Embryonic facial prominence (tissue), 1 donor: ENCODE measurements at regions not wholly inside any gene's neighbourhood (a gene's known extent, or its start where the extent isn't known, plus 50 kb on each side); places are given as distances from the start of the nearest gene placed in this dataset.

Experiments
- DNase-seq: peaks from one replicate; pipeline ENCODE4 v3.0.0-alpha.2; 2016; ENCODE audit errors: extremely low spot score

DNA sequence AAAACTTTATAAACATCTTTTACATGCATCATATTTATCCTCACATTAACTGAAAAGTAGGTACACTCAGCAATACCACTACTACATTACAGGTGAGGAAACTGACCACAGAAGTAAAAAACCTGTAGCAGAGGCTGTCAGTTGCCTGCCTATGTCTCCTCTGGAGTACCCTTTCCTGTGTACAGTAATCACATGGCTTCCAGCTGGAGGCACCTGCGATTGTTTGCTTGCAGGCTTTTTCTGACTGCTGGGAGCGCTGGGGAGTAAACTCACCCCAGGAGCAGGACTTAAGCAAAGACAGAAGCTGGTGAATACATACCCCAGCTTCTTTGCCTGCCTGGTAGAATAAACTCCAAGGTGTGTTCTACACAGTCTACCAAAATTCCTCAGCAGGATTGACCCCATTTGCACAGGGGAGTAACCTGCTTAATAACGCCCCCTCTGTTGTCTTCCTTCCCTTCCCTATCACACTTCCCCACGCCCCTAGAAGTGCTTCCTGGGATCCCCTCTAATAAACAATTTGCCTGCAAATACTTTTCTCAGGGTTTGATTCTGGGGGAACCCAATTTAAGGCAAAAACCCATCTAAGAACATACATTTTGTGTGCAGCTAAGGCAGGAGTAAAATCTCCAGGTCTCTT, 138.9 kb downstream of the PTH2R start:
- no peak for DNase-seq

DNA sequence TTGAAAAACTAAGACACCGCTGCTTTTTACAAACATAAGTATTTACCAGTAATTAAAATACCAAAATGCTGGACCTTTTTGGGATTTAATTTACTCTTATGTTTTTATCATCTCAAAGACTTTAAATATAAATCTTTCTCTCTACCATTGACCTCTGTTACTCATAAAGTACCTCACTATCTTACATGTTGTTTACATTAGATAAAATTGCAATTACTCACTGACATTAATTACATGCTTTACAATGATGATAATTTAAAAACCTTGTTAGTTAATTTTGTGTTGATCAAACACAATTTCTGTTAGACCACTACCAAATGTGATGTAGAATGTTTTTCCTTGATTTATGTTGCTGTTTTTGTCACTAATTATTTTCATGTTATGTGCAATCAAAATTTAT, 139.5 kb downstream of the PTH2R start:
- DNase-seq, result no peak

GRCh38 chr2:208546860-208547650, 140.5 kb downstream of the PTH2R start:
- no peak for DNase-seq

DNA sequence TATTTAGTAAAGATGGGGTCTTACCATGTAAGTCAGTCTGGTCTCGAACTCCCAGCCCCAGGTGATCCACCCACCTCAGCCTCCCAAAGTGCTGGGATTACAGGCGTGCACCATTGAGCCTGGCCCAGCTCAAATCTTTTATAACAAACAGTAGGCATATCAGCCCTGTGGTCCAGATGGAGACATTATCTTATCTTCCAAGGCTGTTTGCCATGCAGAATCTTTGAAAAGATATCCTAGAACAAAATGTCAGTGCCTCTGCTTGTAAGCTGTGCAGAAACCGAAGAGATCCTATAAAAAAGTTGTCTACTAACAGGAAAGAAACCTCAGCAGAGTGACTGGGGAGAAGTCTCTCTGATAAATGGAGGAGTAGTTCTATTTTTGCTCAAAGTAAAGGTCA, 142.1 kb downstream of the PTH2R start:
- DNase-seq, result no peak

DNA sequence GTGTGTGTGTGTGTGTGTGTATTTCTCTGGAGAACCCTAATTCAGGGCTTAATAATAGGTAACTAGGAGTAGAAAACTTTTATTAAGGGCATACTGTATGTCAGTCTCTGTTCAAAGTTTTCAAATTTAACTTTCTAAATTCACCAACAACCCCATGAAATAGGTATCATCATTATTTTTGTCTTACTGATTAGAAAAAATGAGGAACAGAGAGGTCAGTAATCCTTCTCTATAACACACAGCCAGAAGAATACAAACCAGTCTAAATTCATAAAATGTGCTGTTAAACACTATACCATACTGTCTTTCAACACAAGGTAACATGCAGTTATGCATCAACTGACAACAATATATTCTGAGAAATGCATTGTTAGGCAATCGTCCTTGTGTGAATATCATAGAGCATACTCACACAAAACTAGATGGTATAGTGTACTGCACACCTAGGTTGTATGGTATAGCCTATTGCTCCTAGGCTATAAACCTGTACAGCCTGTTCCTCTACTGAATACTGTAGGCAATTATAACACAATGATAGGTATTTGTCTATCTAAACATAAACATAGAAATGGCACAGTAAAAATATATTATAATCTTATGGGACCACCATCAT, 143.1 kb downstream of the PTH2R start:
- no peak for DNase-seq

DNA sequence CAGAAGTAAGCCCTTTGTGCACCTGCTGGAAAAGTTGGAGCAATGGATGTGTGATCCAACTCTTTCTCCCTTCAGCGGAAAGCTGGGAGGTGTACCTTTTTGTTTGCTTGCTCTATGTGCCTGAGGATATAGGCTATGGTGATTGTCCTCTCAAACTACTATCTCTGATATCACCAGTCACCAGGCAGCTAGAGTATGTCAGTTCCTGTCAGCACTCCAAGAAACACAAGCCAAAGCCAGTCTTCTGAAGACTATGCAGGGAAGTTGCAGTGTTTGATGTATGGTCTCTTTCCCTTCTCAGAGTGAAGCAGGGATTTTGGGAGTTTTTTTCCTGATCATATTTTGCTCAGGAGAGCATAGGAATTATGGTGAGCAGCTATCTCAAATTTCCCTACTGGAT, 146.4 kb downstream of the PTH2R start:
- DNase-seq, result no peak

DNA sequence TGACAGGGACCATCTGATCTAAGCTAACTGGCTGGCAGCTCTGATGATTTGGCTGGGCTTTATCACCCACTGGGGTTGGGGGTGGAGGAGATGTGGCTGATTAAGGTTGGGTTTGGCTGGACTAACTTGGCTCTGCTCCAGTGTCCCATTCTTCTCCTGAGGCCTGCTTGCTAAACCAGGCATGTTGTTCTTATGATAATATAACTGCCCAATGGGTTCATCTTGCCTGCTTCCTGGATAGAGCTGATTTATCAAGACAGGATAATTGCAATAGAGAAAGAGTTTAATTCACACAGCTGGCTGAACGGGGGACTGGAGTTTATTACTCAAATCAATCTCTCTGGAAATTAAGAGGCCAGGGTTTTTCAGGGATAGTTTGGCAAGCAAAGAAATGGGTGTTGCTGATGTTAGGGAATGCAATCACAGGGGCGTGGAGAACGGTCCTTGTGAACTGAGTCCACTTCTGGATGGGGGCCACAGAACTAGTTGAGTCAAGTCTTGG, 150.4 kb downstream of the PTH2R start:
- DNase-seq, result no peak

DNA sequence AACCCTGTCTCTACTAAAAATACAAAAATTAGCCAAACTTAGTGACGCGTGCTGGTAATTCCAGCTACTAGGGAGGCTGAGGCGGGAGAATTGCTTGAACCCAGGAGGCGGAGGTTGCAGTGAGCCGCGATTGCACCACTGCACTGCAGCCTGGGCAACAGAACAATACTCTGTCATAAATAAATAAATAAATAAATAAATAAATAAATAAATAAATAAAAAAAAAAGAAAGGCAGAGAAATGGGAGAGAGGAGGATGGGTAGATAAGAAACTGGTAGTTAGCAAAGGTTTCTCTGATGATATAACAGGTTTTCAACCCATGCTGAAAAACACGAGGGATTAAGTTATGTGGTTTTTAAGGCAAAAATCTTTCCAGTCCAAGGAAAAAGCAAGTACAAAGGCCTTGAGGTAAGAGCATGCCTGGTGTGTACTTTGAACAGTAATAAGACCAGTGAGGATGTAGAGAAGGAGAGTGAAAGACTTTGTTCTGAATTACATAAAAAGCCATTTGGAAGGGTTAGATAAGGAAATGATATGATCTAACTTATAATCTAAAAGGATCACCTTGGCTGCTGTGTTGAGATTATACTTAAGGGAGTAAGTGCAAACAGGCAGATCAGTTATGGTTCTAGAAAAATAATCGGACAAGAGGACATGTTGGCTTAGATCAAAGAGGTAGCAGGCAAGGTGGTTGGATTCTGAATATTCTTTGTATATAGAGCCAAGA, 159.3 kb downstream of the PTH2R start:
- no peak for DNase-seq

DNA sequence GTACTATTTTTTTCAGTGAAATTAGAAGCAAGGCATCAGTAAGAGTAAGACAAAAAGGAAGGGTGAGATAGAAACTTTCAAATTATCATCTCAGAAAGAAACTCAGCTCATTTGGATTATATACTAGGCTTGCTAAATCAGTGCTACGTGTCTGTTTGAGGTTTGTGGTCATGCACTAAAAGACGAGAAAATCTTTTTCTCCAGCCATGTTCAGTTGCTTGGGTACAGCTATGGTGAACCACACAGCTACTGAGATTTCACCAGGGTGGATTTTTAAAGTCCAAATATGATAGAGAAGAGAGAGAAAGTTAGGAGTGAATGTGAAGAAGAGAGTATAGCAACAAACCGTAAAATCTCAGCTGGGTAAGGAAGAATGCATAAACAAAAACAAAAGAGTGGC, 161.6 kb downstream of the PTH2R start:
- DNase-seq, result no peak

GRCh38 chr2:208570066-208570465, 163.5 kb downstream of the PTH2R start:
- DNase-seq, result no peak

DNA sequence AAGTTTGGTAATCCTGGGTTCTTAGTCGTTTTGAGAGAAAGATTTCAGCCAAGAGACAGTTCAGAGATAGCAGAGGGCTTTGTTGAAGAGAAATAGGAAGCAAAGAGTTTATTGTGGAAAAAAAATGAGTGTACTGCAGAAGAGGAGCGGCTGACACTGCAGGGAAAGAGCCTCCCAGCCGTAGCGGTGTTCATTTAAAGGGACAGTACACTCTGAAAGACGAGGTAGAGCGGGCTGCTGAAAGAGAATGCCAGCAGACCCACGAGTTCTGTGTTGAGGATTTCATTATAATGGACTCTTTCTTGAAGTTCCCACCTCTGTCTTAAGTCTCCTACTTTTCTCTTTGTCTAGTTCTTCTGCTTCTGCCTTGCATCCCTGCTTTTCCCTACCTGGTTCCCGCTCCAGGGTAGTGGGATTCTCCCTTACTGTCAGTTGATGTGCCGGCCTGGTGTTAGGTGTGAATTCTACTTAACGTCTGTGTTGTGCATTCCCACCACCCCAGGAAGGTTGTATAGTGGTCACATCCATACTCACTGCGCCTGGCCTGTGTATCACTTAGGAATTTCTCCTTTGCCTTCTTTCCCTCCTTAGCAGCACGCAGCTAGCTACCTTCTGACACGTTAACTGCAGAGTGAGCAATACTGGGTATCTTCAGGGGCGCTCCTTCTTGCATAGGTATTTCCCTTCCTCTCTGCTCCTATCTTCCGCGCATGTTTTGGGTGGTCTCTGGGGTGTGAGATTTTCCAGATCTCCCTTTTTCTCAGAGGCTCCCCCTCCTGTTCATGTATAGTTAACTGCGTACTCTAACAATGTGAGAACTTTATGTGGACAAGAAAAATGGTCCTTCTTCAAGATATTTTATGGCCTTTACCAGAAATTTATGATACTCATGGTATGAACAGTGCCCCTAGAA, 164.5 kb downstream of the PTH2R start:
- DNase-seq, result no peak

DNA sequence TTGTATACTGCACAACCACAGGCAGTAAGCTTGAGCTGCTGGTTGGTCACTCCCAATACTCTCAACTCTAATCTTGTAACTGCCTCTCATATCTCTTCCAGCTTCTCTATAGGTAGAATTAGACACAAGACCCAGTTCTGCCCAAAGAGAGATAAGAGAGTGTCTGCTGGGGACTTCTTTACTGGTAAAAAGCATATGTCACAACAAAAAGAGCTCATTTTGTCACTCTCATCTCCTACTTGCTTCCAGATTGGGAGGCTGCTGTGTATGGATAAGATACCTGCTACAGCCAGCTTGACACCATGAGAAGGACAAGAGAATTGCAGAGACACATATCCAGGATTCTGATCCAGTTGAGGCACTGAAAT, 165.2 kb downstream of the PTH2R start:
- no peak for DNase-seq

- DNase-seq, result no peak
These were observed 167.0 kb downstream of the PTH2R start for GRCh38 chr2:208573569-208573968.

GRCh38 chr2:208579678-208580077, 173.1 kb downstream of the PTH2R start:
- DNase-seq, result no peak

- no peak for DNase-seq
These were observed 177.9 kb downstream of the PTH2R start for GRCh38 chr2:208584378-208584985.

DNA sequence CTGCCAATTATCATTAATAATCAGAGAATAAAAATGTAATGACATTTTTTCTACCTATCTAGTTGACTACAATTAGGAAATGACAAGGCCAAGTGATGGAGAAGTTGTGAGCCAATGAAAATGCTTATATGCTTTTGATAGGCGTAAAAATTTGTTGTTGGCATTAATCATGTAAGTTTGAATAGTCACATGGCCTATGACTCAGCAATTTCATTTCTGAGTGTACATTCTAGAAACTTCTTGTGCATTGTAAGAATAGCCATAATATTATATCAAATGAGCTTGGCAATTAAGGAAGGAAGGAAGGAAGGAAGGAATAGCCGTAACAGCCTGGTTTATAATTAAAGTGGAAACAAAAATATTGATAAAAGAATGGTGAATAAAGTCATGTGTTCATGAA, 179.9 kb downstream of the PTH2R start:
- no peak for DNase-seq

DNA sequence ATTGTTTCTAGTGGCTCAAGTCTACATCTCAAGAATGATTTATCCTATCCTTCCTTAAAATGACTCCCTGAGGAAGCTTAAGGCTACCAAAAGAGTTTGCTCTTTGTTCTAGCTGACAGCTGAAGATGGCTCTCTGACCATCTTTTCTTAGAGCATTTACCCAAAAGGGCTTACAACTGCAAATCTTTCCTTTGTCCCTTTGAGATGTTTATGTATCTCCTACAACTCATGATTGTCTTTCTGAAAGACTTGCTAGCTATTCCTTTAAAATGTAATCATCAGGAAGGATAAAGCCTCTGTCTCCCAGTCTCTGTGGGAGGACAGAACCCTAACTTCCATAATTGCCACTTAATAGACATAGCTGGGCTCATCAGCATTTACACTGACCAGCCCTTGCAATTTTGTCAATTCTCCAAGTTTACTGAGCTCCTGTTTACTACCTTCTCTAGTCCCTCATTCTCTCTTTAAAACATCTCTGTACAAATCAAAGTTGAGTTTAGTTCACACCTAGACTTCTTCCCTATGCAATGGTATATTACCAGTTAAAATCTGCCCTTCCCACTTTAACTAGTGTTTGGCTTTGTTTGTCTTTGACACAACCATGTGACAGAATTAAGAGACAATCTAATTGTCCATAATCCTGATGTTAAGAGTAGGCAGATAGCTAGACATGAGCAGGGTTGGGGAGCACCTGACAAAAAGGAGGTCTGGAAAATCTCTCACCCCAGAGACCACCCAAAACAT, 188.2 kb downstream of the PTH2R start:
- DNase-seq, result no peak

- DNase-seq, result no peak
These were observed 189.0 kb downstream of the PTH2R start for GRCh38 chr2:208595386-208596275.

- no peak for DNase-seq
These were observed 201.1 kb downstream of the PTH2R start for GRCh38 chr2:208607694-208608093.
